ENCODE measurements at regions not wholly inside any gene's neighbourhood (a gene's known extent, or its start where the extent isn't known, plus 50 kb on each side); places are given as distances from the start of the nearest gene placed in this dataset.

DNA sequence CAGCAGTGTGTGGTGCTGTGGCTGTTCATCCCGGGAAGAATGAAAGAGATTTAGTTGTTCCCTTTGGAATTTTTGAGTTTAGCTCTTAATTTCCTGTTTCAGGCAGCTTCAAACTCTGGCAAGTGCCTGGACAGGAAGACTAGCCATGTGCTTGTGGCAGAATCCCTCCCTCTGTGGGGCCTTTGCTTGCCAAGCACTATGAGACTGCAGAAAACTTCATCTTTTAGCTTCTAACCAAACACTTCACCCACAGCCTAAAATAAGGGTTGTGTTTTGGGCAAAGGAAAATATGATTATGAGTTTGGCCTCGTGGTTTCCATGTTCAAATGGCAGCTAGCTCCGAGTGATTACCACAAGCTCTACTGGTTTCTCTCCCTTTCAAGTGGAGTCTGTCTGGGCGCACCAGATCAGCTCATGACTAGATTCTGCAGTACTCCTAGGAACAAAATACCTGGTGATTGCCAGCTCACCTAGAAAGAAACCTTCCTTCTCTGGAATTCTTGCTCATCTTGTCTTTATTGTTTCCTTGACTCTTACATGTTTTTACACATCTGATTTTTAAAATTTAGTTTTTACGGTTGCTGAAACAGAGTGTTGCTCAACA, 707.5 kb downstream of the SLITRK6 start:
- no peak for DNase-seq (ENCODE audit: low read depth)

DNA sequence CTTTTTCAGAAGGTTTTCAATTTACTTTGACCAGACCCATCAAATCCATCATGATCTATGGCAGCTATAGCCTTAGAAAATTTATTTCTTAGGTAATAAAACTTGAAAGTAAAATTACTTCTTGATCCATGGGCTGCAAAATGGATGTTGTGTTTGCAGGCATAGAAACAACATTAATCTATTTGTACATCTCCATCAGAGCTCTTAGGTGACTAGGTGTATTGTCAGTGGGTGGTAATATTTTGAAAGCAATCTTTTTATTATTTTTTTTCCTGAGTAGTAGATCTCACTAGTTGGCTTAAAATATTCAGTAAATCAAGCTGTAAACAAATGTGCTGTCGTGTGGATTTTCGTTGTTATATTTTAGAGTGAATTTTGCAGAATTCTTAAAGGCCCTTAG, 710.0 kb downstream of the SLITRK6 start:
- no peak for DNase-seq (ENCODE audit: low read depth)

DNA sequence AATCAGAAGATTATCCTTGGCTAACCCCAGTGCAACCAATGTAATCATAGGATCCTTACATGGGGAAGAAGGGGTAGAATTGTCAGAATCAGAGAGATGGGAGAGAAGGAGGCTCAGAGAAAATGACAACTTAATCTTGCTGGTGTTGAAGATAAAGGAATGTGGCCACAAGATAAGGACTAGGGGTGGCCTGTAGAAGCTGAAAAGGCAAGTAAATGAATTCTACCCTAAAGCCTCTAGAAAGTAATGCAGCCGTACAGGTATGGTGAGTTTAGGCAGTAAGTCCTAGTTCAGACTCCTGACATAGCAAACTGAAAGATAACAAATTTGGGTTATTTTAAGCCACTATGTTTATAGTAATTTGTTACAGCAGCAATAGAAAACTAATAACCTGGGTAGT, 718.5 kb downstream of the SLITRK6 start:
- no peak for DNase-seq (ENCODE audit: low read depth)

DNA sequence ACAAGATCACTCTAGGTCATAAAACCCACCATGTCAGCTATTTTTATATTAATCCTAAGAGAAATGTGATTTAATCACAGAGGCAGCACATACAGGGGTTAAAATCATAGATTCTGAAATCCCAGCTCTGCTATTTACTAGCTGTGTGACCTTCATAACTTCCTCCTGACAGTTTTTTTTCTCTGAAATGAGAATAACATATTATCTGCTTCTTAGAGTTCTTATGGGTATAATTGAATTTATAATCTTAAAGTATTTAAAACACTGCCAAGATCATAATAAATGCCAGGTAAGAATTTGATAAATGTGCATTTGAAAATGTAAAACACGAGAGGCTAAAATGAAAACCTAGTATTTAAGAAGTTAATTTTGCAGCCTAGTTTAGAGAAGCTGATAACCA, 722.9 kb downstream of the SLITRK6 start:
- DNase-seq (ENCODE audit: low read depth) = no peak

DNA sequence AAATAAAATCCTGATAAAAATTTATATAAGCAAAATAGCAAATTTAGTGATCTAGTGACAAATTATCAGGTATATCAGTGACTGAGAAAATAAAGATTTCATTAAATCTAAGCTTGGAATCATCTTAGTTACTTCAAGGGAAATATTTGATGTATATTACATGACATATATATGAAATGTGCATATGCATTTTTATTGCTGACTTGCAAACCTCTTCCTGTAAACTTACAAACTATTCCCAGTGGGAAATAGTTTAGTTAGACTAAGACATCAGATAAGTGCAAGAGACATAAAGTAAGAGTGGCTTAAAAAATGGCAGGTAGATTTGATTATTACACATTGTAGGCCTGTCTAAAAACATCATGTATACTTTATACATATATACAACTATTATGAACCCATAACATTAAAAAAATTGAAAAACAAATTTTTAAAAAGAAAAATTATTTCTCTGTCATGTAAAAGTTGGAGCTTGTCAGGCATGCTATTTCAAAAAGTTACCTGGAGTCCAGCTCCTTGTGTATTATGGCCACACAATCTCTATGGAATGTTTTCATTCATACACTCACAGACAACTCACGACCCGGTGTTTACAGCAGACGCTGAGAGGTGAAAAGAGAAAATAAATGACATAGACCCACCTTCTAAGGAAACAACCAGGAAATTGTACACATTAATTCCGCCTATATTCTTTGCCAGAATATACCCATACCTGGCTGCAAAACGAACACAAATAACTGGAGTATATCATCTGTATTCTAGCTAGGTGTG, 724.5 kb downstream of the SLITRK6 start:
- no peak for DNase-seq (ENCODE audit: low read depth)

DNA sequence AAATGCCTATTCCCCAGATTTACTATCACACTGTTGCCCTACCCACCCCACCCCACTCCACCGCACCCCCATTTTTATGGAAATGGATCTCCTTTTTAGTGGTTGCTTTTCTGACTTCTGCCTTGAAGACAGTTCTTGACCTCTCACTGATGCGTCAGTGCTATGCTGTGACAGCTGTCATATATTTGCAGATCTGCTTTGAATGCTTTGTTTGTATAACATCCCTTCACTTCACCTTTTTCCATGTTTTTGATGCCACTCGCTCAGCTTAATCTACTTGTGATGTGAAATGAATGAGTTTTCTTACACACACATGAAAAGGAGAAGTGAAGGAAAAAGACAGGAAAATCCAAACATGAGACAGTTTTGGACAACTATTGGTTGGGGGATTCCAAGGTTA, 731.0 kb downstream of the SLITRK6 start:
- DNase-seq (ENCODE audit: low read depth) = no peak

DNA sequence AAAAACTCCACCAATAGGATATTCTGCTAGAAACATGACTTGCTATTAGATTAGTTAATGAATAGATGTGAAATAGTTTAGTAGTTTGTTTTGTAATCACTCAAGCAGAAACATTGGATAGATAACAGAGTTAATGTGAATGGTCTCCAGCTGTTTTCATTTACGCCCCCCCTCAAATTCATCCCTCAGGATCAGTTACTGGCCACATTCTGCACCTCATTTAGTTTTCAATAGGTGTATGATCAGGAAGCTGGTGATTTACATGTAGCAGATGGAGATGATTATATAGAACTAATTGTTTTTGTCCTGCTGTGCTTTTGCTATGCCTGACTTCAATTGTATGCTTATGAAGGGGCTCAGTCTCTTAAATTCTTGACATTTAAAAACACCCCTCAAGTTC, 759.0 kb downstream of the SLITRK6 start:
- no peak for DNase-seq (ENCODE audit: low read depth)

DNA sequence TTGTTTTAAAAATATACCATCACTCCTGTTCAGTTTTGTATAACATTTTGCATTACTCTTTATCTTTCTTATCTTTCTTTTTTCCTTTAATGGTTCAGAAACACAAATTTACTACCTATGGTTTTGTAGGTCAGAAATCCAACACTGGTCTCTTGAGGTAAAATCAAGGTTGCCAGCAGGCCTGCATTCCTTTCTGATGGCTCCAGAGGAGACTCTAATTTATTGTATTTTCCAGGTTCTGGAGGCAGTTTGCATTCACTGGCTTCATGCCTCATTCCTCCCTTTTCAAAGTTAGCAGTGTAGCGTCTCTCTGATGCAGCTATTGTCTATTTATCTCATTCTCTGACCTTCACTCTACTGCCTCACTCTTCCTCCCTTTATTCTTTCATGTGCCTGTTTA, 767.4 kb downstream of the SLITRK6 start:
- DNase-seq (ENCODE audit: low read depth) = no peak

DNA sequence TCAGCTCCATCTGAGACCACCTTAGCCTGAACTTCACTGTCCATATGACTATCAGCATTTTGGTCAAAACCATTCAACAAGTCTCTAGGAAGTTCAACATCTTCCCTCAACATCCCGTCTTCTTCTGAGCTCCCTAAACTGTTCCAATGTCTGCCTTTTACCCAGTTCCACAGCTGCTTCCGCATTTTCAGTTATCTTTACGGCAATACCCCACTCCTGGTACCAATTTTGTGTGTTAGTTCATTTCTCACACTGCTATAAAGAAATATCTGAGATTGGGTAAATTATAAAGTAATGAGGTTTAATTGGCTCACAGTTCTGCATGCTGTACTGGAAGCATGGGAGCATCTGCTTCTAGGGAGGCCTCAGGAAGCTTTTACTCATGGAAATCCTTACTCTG, 771.2 kb downstream of the SLITRK6 start:
- no peak for DNase-seq (ENCODE audit: low read depth)

DNA sequence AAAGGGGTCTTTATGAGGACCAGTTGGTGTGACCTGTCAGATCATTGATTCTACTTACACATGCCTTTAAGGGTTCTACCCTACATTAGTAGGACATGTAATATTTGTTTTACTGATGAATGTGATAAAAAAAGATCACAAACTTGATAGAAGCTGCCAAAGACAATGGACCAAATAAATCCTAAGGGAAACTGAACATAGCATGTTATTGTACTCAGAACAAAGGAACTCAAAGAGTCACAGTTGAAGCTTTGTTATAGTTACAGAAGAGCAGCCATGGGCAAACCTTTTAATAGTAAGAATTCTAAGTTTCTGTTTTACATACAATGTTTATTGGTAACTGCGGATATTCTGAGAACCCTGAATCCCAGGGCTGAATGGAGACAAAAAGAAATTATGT, 780.1 kb downstream of the SLITRK6 start:
- DNase-seq (ENCODE audit: low read depth) = no peak

DNA sequence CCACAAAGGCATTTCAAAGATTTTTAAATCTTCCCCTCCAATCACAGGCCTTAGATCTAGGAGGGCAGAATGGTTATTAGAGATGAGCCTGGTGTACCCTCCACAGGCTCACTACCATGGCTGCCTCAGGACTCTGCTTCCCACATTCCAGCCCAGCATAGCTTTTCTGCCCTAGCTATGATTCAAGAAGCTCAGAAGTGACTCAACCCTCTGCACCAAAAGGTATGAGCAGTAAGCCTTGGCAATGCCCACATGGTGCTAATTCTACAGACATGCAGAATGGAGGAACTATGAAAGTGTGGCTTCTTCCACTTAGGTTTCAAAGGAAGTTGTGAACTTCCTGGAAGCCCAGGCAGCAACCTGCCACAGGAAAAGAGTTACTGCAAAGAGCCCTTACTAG, 786.2 kb downstream of the SLITRK6 start:
- DNase-seq (ENCODE audit: low read depth) = no peak

DNA sequence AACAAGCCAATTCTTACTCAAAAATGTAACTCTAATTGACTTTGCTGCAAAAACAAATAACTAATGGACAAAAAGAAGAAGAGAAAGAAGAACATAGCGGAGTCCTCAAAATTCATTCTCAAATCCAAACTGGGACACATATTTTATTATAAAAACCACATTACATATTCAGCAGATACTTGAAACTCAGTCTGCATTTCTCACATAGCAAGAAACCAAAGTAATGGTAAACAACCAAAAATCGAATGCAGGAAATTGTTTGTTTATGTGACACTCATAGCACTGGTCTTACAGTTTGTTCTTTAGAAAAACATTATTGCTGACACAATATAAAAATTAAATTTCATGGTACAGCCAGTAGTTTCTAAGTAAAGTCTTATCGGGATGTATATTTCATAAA, 789.8 kb downstream of the SLITRK6 start:
- DNase-seq (ENCODE audit: low read depth) = no peak

DNA sequence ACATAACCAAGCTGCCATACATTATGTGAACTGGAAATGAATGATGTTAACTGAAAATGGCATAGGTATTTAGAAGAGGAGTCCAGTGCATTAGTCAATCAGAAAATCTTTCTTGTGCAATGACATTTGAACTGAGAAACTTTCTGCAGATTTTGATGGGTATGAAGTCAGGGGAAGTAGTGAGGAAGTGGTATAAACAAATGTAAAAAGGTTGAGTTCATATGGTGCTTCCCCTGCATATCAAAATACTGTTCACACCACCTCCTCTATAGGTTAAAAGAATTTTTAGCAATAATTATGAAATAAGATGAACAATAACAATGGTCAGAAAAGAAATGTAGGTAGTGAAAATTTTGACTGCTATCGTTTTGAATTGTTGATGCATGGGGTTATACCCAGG, 800.0 kb downstream of the SLITRK6 start:
- no peak for DNase-seq (ENCODE audit: low read depth)

DNA sequence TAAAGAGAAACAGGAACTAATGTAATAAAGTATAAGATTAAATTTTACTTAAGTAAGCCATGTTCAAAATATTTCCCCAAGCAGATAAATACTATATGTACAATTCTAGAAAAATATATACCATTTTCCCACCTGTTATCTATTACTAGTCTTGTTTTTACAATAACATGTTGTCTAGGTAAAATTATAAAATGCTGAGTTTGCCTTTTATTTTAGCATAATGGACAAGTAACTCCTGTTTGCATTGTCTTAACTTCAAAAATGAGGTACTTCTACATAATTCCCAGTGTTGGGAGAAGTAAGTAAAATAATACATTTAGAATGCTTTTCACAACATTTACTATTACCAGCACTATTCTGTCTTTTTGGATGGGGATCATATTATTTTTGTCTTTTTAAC, 800.5 kb downstream of the SLITRK6 start:
- DNase-seq (ENCODE audit: low read depth) = no peak

DNA sequence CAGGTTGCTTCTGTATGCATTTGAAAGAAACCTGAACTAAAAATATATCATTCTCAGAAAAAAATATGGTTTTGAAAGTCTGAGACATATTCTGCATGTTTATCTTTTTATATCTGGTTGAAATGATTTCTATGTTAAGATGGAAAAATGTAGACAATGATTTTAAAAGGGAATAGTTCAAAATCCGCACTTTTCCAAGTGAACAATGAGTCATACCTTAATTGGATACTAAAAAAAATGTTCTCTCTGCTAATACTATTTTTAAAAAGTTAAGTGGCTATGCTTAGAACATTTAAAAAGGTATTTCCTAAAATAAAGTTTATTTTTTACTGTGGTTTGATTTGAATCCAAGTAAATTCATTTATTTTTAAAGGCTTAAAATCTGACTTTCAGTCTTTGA, 801.4 kb downstream of the SLITRK6 start:
- DNase-seq (ENCODE audit: low read depth) = no peak

DNA sequence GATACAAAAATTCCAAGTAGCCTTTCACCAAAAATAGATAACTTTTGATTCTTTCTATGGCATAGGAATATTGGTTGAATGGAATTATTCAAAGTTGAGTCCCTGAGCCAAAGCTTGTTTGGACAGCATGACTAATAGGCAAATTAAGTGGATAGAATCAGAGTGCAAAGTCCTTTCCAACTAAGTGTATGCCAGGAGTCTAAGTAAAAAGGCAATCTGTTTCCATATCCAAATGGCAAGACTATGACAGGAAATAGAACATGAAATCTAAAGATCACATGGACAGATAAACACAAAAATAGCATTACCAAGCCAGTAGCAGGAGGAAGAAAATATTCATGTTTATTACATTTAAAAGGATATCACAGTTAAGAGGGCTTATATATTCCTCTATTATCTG, 804.6 kb downstream of the SLITRK6 start:
- no peak for DNase-seq (ENCODE audit: low read depth)

DNA sequence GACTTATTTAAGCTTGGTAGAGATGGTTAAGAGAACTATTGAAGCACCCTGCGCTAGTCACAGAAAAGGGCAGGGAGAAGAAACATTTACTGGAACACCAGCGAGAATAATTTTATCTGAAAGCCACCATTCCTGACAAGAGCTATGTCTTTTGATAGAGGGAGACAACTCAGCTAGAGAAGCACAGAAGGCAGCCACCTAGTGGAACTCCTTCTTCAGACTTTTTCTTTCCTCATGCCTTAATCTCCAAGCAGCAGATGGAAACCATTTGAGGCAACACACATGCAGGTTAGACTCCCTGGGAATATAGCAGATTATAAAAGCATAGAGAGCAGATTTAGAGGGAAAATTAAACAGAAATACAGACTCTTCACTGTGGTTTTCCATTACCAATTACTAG, 813.4 kb downstream of the SLITRK6 start:
- no peak for DNase-seq (ENCODE audit: low read depth)

DNA sequence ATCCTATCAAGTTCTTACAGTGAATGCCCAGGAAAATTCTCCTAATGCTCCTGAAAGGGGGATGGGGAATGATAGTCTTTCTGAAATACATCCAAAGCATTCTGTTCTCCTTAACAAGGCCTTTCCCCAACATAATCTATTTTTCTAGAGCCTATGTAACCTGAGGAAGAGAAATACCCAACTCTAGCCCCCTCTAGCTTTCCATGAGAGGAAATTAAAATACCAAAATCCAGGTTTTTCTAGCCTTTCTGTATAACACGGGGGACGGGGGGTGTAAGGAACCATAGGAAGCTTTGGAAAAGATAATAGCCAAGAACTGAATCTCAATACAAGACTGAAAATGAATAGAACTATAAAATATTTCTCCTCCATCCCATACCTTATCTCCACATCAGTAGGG, 815.9 kb downstream of the SLITRK6 start:
- DNase-seq (ENCODE audit: low read depth) = no peak

DNA sequence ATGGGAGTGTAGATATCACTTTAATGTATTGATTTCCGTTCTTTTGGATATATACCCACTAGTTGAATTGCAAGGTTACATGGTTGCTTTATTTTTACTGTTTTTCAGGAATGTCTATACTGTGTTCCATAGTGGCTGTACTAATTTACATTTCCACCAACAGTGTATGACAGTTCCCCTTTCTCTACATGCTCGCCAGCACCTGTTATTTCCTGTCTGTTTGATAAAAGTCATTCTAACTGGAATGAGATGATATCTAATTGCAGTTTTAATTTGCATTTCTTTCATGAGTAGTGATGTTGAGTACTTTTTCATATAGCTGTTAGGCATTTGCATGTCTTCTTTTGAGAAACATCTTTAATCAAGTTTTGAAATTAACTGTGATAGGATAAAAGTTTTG, 818.6 kb downstream of the SLITRK6 start:
- no peak for DNase-seq (ENCODE audit: low read depth)

DNA sequence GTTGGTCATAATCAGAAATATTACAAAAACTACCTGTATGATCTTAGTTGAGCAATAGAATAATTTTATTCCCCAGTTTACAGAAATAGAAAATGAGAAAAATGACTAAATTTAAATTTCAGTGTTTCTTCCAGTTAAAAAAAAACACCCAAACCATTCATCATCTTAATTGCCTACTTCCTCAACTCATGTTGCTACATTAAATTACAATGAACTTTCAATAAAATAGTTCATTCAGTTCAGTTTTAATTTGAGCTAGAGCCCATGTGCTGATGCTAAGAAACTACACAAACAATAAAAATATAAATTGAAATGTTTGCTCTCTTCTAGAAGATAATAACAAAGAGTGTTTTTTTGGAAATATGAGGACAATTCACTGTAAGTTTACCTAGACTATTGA, 820.4 kb downstream of the SLITRK6 start:
- DNase-seq (ENCODE audit: low read depth) = no peak

DNA sequence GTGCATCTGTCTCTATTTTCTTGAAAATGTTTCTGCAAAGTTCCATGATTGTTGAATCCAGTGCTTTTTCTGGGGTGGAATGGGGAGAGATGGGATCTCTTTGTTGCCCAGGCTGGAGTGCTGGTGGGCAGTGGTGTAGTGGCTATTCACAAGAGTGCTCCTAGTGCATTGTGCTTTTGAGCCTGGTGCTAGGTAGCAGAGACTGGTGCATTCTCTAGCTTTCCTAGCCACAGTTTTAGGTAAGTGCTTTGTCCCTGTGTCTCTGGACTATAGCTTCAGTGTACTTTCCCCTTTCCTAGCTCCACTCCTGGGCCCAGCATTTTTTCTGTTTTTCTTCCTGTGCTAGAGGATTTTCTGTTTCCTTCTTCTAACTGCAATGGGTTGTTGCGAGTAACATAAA, 825.6 kb downstream of the SLITRK6 start:
- no peak for DNase-seq (ENCODE audit: low read depth)

DNA sequence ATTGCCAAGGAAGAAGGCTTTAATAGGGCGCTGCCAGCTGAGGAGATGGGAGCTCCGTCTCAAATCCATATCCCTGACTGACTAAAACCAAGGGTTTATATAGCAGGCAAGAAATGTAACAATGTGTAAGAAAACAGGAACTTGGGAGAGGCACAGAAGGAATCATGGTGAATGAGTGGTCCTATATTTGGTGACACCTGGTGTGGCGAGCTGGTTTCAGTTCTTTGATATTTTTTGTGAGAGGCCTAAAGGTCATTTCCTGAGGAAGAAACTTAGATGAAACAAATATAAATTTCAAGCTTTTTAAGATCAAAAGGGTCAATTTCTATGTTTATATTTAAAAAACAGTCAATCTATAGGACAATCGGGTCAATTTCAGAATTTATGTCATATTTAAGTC, 826.3 kb downstream of the SLITRK6 start:
- no peak for DNase-seq (ENCODE audit: low read depth)

DNA sequence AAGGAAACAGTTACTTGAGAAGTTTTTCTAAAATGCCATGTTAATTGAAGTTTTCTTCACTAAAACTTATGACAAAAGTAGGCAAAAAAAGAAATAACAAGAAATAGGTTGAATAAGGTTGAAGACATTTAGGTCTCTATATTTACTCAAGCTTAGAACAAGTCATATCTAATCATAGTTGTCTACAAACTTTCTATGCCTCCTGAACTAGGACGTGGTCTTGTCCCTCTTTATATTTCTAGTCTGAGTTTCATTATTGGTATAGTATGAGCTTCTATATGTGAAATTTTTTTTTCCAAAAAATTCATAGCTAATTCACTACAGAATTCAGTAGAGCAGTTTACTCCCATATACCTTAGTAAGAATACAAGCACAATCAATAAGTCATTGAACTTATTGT, 836.4 kb downstream of the SLITRK6 start:
- no peak for DNase-seq (ENCODE audit: low read depth)

DNA sequence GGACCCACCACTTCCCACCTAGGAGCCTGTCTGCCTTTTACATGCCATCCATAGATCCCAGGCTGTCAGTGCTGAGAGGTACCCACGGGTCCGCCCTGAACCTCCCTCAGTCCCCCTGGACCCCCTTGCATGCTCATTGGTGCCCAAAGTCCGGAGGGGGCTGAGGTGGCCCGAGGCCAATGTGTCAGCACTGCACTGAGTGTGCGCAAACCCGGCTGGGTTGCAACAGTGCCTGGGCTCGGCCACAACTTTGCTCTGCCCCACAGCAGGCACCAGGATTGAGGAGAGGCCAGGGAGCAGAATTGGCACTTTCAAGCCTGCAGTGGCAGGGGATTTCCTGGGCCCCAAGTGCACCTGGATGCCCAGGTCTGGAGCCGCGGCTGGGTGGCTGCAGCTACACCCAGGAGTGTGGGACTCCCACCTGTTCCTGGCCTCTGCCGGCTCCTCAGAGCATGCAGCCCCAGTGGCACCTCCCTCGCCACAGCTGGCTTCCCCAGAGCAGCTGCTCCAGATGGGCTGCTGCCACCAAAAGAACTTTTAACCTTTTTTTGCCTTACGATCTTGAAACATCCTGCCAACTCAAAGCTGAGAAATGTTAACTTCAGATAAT, 837.0 kb downstream of the SLITRK6 start:
- DNase-seq (ENCODE audit: low read depth) = no peak
